ENCODE measurements at regions not wholly inside any gene's neighbourhood (a gene's known extent, or its start where the extent isn't known, plus 50 kb on each side); places are given as distances from the start of the nearest gene placed in this dataset.

- DNase-seq (ENCODE audit: low read depth in 4 of 4, low spot score in 1 of 4), result no peak
Observed at GRCh38 chr7:113486548-113486947, 368.2 kb upstream of the SMIM30 start.

- no peak for DNase-seq (ENCODE audit: low read depth in 4 of 4, low spot score in 1 of 4)
Observed at GRCh38 chr7:113483657-113484056, 365.3 kb upstream of the SMIM30 start.

GRCh38 chr7:113480537-113480936 is 362.2 kb upstream of the SMIM30 start:
- no peak for DNase-seq (ENCODE audit: low read depth in 4 of 4, low spot score in 1 of 4)

- no peak for DNase-seq (ENCODE audit: low read depth in 4 of 4, low spot score in 1 of 4)
Observed at GRCh38 chr7:113464096-113464855, 345.9 kb upstream of the SMIM30 start.

- DNase-seq (ENCODE audit: low read depth in 4 of 4, low spot score in 1 of 4), result no peak
Observed at GRCh38 chr7:113460067-113460466, 341.7 kb upstream of the SMIM30 start.

GRCh38 chr7:113456533-113456932 is 338.2 kb upstream of the SMIM30 start:
- DNase-seq (ENCODE audit: low read depth in 4 of 4, low spot score in 1 of 4), result no peak

GRCh38 chr7:113454597-113455169 is 336.3 kb upstream of the SMIM30 start:
- DNase-seq (ENCODE audit: low read depth in 4 of 4, low spot score in 1 of 4), result no peak

GRCh38 chr7:113452245-113452644 is 333.9 kb upstream of the SMIM30 start:
- no peak for DNase-seq (ENCODE audit: low read depth in 4 of 4, low spot score in 1 of 4)

GRCh38 chr7:113446791-113447190 is 328.4 kb upstream of the SMIM30 start:
- DNase-seq (ENCODE audit: low read depth in 4 of 4, low spot score in 1 of 4), result no peak

- DNase-seq (ENCODE audit: low read depth in 4 of 4, low spot score in 1 of 4), result no peak
Observed at GRCh38 chr7:113446391-113446790, 328.0 kb upstream of the SMIM30 start.

- DNase-seq (ENCODE audit: low read depth in 4 of 4, low spot score in 1 of 4), result no peak
Observed at GRCh38 chr7:113444261-113444660, 325.9 kb upstream of the SMIM30 start.

GRCh38 chr7:113440173-113440572 is 321.8 kb upstream of the SMIM30 start:
- DNase-seq (ENCODE audit: low read depth in 4 of 4, low spot score in 1 of 4), result no peak

- DNase-seq (ENCODE audit: low read depth in 4 of 4, low spot score in 1 of 4), result no peak
Observed at GRCh38 chr7:113431406-113431805, 313.1 kb upstream of the SMIM30 start.

GRCh38 chr7:113424185-113424817 is 305.9 kb upstream of the SMIM30 start:
- no peak for DNase-seq (ENCODE audit: low read depth in 4 of 4, low spot score in 1 of 4)

- peak; percentile 57 to 67 (median 60) for DNase-seq (ENCODE audit: low read depth in 4 of 4, low spot score in 1 of 4)
Observed at GRCh38 chr7:113421696-113422330, 303.5 kb upstream of the SMIM30 start.

- DNase-seq (ENCODE audit: low read depth in 4 of 4, low spot score in 1 of 4), result no peak
Observed at GRCh38 chr7:113414401-113415035, 296.2 kb upstream of the SMIM30 start.

- DNase-seq (ENCODE audit: low read depth in 4 of 4, low spot score in 1 of 4), result no peak
Observed at GRCh38 chr7:113412410-113412809, 294.1 kb upstream of the SMIM30 start.

GRCh38 chr7:113410796-113411195 is 292.4 kb upstream of the SMIM30 start:
- no peak for DNase-seq (ENCODE audit: low read depth in 4 of 4, low spot score in 1 of 4)

- no peak for DNase-seq (ENCODE audit: low read depth in 4 of 4, low spot score in 1 of 4)
Observed at GRCh38 chr7:113408999-113409398, 290.6 kb upstream of the SMIM30 start.

- DNase-seq (ENCODE audit: low read depth in 4 of 4, low spot score in 1 of 4), result no peak
Observed at GRCh38 chr7:113405296-113406056, 287.1 kb upstream of the SMIM30 start.

GRCh38 chr7:113404245-113404644 is 285.9 kb upstream of the SMIM30 start:
- DNase-seq (ENCODE audit: low read depth in 4 of 4, low spot score in 1 of 4), result no peak
